ENCODE measurements at regions not wholly inside any gene's neighbourhood (a gene's known extent, or its start where the extent isn't known, plus 50 kb on each side); places are given as distances from the start of the nearest gene placed in this dataset.

GRCh38 chr1:118484893-118485292, 299.9 kb upstream of the SPAG17 start:
- no peak for FAIRE-seq
- H3K27ac ChIP-seq (ENCODE audit: control insufficient read depth, insufficient read depth, low read length): no peak overlapping the region
- peaks cover 15% of the 10 kb centered on the region for H3K4me1 ChIP-seq (ENCODE audit: control insufficient read depth, extremely low read depth, insufficient read depth, low read length)
- no peaks in the 10 kb centered on the region for H3K9me3 ChIP-seq (ENCODE audit: control insufficient read depth, low read depth, low read length)
- H4K20me1 ChIP-seq (ENCODE audit: control insufficient read depth, extremely low read depth, insufficient read depth, low read length): no peaks in the 10 kb centered on the region
- TF ChIP-seq EZH2 (IDR thresholded peaks at IDR 0.05; ENCODE audit: low read length): no peak
- TF ChIP-seq CTCF (optimal IDR thresholded peaks at IDR 0.05 in 1 of 3, IDR thresholded peaks at IDR 0.05 in 1 of 3, conservative IDR thresholded peaks at IDR 0.05 in 1 of 3; ENCODE audit: extremely low read depth in 1 of 3, insufficient read depth in 2 of 3, low read length in 3 of 3): no peak
- H3K4me2 ChIP-seq (ENCODE audit: control insufficient read depth, extremely low read depth, insufficient read depth, low read depth, low read length): no peak overlapping the region
- H3K9ac ChIP-seq (ENCODE audit: control insufficient read depth, extremely low read depth, insufficient read depth, low read length): no peak overlapping the region
- no peak overlapping the region for H2AFZ ChIP-seq (ENCODE audit: control insufficient read depth, low read length)
- no peaks in the 10 kb centered on the region for H3K36me3 ChIP-seq (ENCODE audit: control insufficient read depth in 2 of 2, extremely low read depth in 1 of 2, insufficient read depth in 2 of 2, low read length in 2 of 2)
- H3K27me3 ChIP-seq (ENCODE audit: control insufficient read depth, extremely low read depth, insufficient read depth, low read length): no peaks in the 10 kb centered on the region
- DNase-seq (ENCODE audit: low read depth, low spot score): no peak
- H3K9me1 ChIP-seq (ENCODE audit: control insufficient read depth, extremely low read depth, insufficient read depth, low read length): no peaks in the 10 kb centered on the region
- dilution Hi-C loops (cut with MboI; ENCODE audit: extremely low pct_ligation_motif_present, low sequenced_read_pairs): no loop called here
- H3K4me3 ChIP-seq (ENCODE audit: control insufficient read depth in 2 of 3, extremely low read depth in 1 of 3, insufficient read depth in 2 of 3, low read depth in 1 of 3, low read length in 3 of 3): no peak overlapping the region
- no peaks in the 10 kb centered on the region for H3K79me2 ChIP-seq (ENCODE audit: control insufficient read depth, insufficient read depth, low read length)

GRCh38 chr1:118483245-118484006, 298.4 kb upstream of the SPAG17 start:
- peaks cover 15% of the 10 kb centered on the region for H3K4me1 ChIP-seq (ENCODE audit: control insufficient read depth, extremely low read depth, insufficient read depth, low read length)
- H3K9me3 ChIP-seq (ENCODE audit: control insufficient read depth, low read depth, low read length): no peaks in the 10 kb centered on the region
- no peak for TF ChIP-seq EZH2 (IDR thresholded peaks at IDR 0.05; ENCODE audit: low read length)
- TF ChIP-seq CTCF (optimal IDR thresholded peaks at IDR 0.05 in 1 of 3, IDR thresholded peaks at IDR 0.05 in 1 of 3, conservative IDR thresholded peaks at IDR 0.05 in 1 of 3; ENCODE audit: extremely low read depth in 1 of 3, insufficient read depth in 2 of 3, low read length in 3 of 3): no peak
- H3K9ac ChIP-seq (ENCODE audit: control insufficient read depth, extremely low read depth, insufficient read depth, low read length): no peak overlapping the region
- H3K27me3 ChIP-seq (ENCODE audit: control insufficient read depth, extremely low read depth, insufficient read depth, low read length): no peaks in the 10 kb centered on the region
- FAIRE-seq: no peak
- DNase-seq (ENCODE audit: low read depth, low spot score): no peak
- H3K79me2 ChIP-seq (ENCODE audit: control insufficient read depth, insufficient read depth, low read length): no peaks in the 10 kb centered on the region
- no peaks in the 10 kb centered on the region for H3K9me1 ChIP-seq (ENCODE audit: control insufficient read depth, extremely low read depth, insufficient read depth, low read length)
- H3K4me2 ChIP-seq (ENCODE audit: control insufficient read depth, extremely low read depth, insufficient read depth, low read depth, low read length): no peak overlapping the region
- H3K4me3 ChIP-seq (ENCODE audit: control insufficient read depth in 2 of 3, extremely low read depth in 1 of 3, insufficient read depth in 2 of 3, low read depth in 1 of 3, low read length in 3 of 3): no peak overlapping the region
- no peak overlapping the region for H2AFZ ChIP-seq (ENCODE audit: control insufficient read depth, low read length)
- no peak overlapping the region for H3K27ac ChIP-seq (ENCODE audit: control insufficient read depth, insufficient read depth, low read length)
- no peaks in the 10 kb centered on the region for H4K20me1 ChIP-seq (ENCODE audit: control insufficient read depth, extremely low read depth, insufficient read depth, low read length)
- dilution Hi-C loops (cut with MboI; ENCODE audit: extremely low pct_ligation_motif_present, low sequenced_read_pairs): no loop called here
- H3K36me3 ChIP-seq (ENCODE audit: control insufficient read depth in 2 of 2, extremely low read depth in 1 of 2, insufficient read depth in 2 of 2, low read length in 2 of 2): no peaks in the 10 kb centered on the region
